Loucy (cell line): ENCODE measurements at regions not wholly inside any gene's neighbourhood (a gene's known extent, or its start where the extent isn't known, plus 50 kb on each side); places are given as distances from the start of the nearest gene placed in this dataset.

ENCODE experiments used
- CTCF ChIP-seq: fragments of 200-600 bp; sonication (generic); conservative IDR thresholded peaks from 2 replicates; pipeline ENCODE4 v1.5.1; 2014; ENCODE audit warnings: mild to moderate bottlenecking, antibody characterized with exemption, low read length
- EZH2phosphoT487 ChIP-seq: fragments of 200-600 bp; IDR thresholded peaks from 2 replicates; pipeline ENCODE4 v1.6.1; 2018; ENCODE audit warnings: antibody characterized with exemption, mild to moderate bottlenecking, moderate library complexity, borderline replicate concordance

- TF ChIP-seq CTCF (no peak), EZH2phosphoT487 (no peak)
Measured at GRCh38 chr4:12644261-12644660, 839.9 kb downstream of the RAB28 start.
